ENCODE measurements at regions not wholly inside any gene's neighbourhood (a gene's known extent, or its start where the extent isn't known, plus 50 kb on each side); places are given as distances from the start of the nearest gene placed in this dataset.
A peak's percentile ranks its signal among the peaks of the same experiment; 100 is the strongest.

DNA sequence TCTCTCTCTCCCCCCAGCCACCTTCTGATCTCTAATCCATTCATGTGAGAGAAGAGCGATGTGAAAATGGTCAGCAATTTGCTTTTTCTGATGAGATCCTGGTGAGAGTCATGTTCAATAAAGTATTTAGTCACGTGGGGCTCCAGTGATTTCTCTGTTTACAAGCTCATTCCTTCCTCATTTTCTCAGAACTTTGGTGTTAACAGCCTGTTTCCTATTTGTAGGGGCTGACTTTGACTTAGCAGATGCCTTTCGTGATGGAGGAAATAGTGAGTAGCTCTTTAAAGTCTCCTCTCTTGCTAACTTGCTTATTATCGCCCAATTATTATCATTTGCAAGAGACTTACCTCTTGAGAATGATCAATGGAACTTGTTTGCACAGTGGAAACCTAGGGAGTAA lies 72.6 kb upstream of the CD99 start:
- no CpG with 5 or more reads among the region's 4 CpGs for WGBS (ENCODE audit: insufficient coverage)
- Histone ChIP-seq H3K27me3 (replicated peaks in 2 of 5; ENCODE audit: control insufficient read depth in 4 of 5, insufficient read depth in 5 of 5, low read length in 4 of 5) (no peaks in the 10 kb centered on the region), H3K4me1 (ENCODE audit: control extremely low read depth in 1 of 4, control insufficient read depth in 4 of 4, insufficient read depth in 4 of 4, low read length in 3 of 4) (peaks cover 16 to 38% (median 31%) of the 10 kb centered on the region in 4 experiments), H3K27ac (ENCODE audit: insufficient read depth in 1 of 2, low read depth in 1 of 2, low read length in 2 of 2, poor library complexity in 1 of 2, severe bottlenecking in 2 of 2) (no peak overlapping the region), H3K9me3 (ENCODE audit: control extremely low read depth in 1 of 5, control insufficient read depth in 4 of 5, insufficient read depth in 2 of 5, low read depth in 1 of 5, low read length in 4 of 5) (no peaks in the 10 kb centered on the region), H3K4me3 (ENCODE audit: control insufficient read depth in 1 of 7, extremely low read depth in 1 of 7, insufficient read depth in 4 of 7, low read depth in 2 of 7, low read length in 6 of 7) (no peak overlapping the region), H3K36me3 (ENCODE audit: control insufficient read depth in 4 of 4, insufficient read depth in 4 of 4, low read length in 3 of 4) (peaks cover 21 to 59% (median 39%) of the 10 kb centered on the region in 4 experiments)
- ChIA-PET POLR2A (no interaction called here), CTCF (no interaction called here)
- DNase-seq, result peak in 2 of 3 donors; percentile 67 to 74

DNA sequence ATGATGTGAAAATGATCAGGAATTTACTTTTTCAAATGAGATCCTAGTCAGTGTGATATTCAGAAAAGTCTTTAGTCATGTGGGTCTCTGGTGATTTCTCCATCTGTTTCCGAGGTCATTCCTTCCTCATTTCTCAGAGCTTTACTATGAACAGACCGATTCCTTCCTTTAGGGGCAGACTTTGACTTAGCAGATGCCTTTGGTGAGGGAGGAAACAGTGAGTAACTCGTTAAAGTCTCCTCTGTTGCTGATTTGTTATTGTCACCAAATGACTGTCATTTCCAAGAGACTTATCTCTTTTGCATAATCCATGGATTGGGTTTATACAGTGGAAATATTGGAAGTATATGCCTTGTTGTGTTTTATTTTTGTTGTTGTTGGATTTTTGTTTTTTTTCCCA lies 76.2 kb upstream of the CD99 start:
- Histone ChIP-seq H3K4me3 (ENCODE audit: control insufficient read depth in 1 of 7, extremely low read depth in 1 of 7, insufficient read depth in 4 of 7, low read depth in 2 of 7, low read length in 6 of 7) (peak overlapping the region in 1 of 7 experiments; percentile 43), H3K4me1 (ENCODE audit: control extremely low read depth in 1 of 4, control insufficient read depth in 4 of 4, insufficient read depth in 4 of 4, low read length in 3 of 4) (peaks cover 20 to 70% (median 53%) of the 10 kb centered on the region in 4 experiments), H3K9me3 (ENCODE audit: control extremely low read depth in 1 of 5, control insufficient read depth in 4 of 5, insufficient read depth in 2 of 5, low read depth in 1 of 5, low read length in 4 of 5) (no peaks in the 10 kb centered on the region), H3K36me3 (ENCODE audit: control insufficient read depth in 4 of 4, insufficient read depth in 4 of 4, low read length in 3 of 4) (peaks cover 17 to 59% (median 33%) of the 10 kb centered on the region in 4 experiments), H3K27me3 (replicated peaks in 2 of 5; ENCODE audit: control insufficient read depth in 4 of 5, insufficient read depth in 5 of 5, low read length in 4 of 5) (no peaks in the 10 kb centered on the region), H3K27ac (ENCODE audit: insufficient read depth in 1 of 2, low read depth in 1 of 2, low read length in 2 of 2, poor library complexity in 1 of 2, severe bottlenecking in 2 of 2) (peak overlapping the region; percentile 17 to 44)
- ChIA-PET CTCF (no interaction called here), POLR2A (no interaction called here)
- WGBS (ENCODE audit: insufficient coverage), result 0% methylated on average over 1 of the region's 3 CpGs
- DNase-seq, result peak; percentile 87 to 97 (median 96)

DNA sequence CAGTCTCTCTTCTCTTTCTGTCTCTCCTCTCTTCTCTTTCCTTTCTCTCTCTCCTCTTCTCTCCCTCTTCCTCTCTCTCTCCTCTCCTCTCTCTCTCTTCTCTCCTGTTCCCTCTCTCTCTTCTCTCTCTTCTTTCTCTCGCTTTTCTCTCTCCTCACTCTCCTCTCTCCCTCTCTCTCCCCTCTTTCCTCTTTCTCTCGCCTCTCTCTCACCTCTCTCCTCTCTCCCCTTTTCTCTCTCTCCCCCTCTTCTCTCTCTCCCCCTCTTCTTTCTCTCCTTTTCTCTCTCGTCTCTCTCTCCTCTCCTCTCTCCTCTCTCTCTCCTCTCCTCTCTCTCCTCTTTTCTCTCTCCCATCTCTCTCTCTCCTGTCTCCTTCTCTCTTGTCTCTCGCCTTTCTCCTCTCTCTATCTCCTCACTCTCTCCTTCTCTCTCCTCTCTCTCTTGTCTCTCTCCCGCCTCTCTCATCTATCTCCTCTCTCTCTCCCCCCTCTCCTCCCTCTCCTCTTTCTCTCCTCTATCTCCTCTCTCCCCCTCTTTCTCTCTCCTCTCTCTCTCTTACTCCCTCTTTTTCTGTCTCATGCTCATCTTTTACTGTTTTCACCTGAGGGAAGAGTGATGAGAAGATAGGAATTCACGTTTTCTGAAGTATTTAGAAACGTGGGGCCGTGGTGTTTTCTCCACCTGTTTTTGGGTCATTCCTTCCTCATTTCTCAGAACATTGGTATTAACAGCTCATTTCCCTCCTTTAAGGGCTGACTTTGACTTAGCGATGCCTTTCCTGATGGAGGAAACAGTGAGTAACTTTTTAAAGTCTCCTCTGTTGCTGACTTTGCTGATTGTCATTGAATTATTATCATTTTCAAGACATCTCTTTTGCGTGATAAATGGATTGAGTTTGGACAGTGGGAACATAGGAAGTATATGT lies 80.6 kb upstream of the CD99 start:
- 5% methylated on average over 5 of the region's 10 CpGs for WGBS (ENCODE audit: insufficient coverage)
- Histone ChIP-seq H3K9me3 (ENCODE audit: control extremely low read depth in 1 of 5, control insufficient read depth in 4 of 5, insufficient read depth in 2 of 5, low read depth in 1 of 5, low read length in 4 of 5) (no peaks in the 10 kb centered on the region), H3K27ac (ENCODE audit: insufficient read depth in 1 of 2, low read depth in 1 of 2, low read length in 2 of 2, poor library complexity in 1 of 2, severe bottlenecking in 2 of 2) (peak overlapping the region in 1 of 2 experiments; percentile 80), H3K4me1 (ENCODE audit: control extremely low read depth in 1 of 4, control insufficient read depth in 4 of 4, insufficient read depth in 4 of 4, low read length in 3 of 4) (peaks cover 17 to 54% (median 47%) of the 10 kb centered on the region in 4 experiments), H3K36me3 (ENCODE audit: control insufficient read depth in 4 of 4, insufficient read depth in 4 of 4, low read length in 3 of 4) (peaks cover 0 to 18% (median 10%) of the 10 kb centered on the region in 4 experiments), H3K4me3 (ENCODE audit: control insufficient read depth in 1 of 7, extremely low read depth in 1 of 7, insufficient read depth in 4 of 7, low read depth in 2 of 7, low read length in 6 of 7) (peak overlapping the region in 6 of 7 experiments; percentile 84 to 97 (median 90)), H3K27me3 (replicated peaks in 2 of 5; ENCODE audit: control insufficient read depth in 4 of 5, insufficient read depth in 5 of 5, low read length in 4 of 5) (no peaks in the 10 kb centered on the region)
- CTCF ChIA-PET, result no interaction called here
- POLR2A ChIA-PET, result no interaction called here
- peak; percentile 54 to 72 (median 60) for DNase-seq

DNA sequence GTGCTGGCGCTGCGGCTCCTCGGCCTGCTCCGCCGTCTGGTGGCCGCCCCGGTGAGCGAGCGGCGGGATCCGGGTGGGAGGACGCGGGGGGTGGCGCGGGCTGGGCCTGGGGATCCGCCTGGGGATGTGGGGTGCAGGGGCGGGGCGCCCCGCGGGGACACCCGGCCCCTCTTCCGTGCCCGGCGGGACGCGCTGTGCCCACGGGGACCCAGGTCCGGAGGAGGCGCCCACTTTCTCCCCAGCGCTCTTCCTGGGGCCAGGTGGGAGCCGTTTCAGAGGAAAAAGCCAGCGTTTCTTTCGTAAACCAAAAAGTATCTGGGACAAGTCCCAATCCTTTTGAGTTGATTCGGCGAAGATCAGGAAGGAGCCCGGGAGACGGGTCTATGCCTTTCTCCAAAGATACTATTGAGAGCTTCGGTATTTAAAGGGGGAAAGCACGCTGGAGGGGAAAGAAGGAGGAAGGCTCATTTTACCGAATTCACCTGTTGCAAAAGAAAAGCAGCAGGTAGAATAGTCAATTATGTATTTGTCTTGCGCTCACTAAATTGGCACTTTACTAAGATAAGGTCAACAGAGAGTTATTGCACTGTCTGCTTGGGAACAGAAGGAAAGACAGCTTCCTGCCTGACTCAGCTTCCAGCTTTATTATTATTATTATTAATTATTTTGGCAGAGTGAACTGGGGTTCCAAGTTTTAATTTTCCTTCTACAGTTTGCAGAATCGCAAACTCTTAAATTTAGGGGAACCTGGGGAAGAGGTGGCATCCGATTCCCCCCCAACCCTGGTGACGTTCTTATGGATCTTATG lies 81.5 kb upstream of the CD99 start:
- peaks cover 0 to 17% (median 10%) of the 10 kb centered on the region in 4 experiments for H3K36me3 ChIP-seq (ENCODE audit: control insufficient read depth in 4 of 4, insufficient read depth in 4 of 4, low read length in 3 of 4)
- H3K4me1 ChIP-seq (ENCODE audit: control extremely low read depth in 1 of 4, control insufficient read depth in 4 of 4, insufficient read depth in 4 of 4, low read length in 3 of 4), result peaks cover 10 to 48% (median 39%) of the 10 kb centered on the region in 4 experiments
- DNase-seq, result peak in 1 of 3 donors; percentile 43
- peak overlapping the region; percentile 76 to 97 (median 89) for H3K4me3 ChIP-seq (ENCODE audit: control insufficient read depth in 1 of 7, extremely low read depth in 1 of 7, insufficient read depth in 4 of 7, low read depth in 2 of 7, low read length in 6 of 7)
- CTCF ChIA-PET, result no interaction called here
- H3K27me3 ChIP-seq (replicated peaks in 2 of 5; ENCODE audit: control insufficient read depth in 4 of 5, insufficient read depth in 5 of 5, low read length in 4 of 5), result no peaks in the 10 kb centered on the region
- no peaks in the 10 kb centered on the region for H3K9me3 ChIP-seq (ENCODE audit: control extremely low read depth in 1 of 5, control insufficient read depth in 4 of 5, insufficient read depth in 2 of 5, low read depth in 1 of 5, low read length in 4 of 5)
- peak overlapping the region in 1 of 2 experiments; percentile 80 for H3K27ac ChIP-seq (ENCODE audit: insufficient read depth in 1 of 2, low read depth in 1 of 2, low read length in 2 of 2, poor library complexity in 1 of 2, severe bottlenecking in 2 of 2)
- 0% methylated on average over 31 of the region's 44 CpGs for WGBS (ENCODE audit: insufficient coverage)
- POLR2A ChIA-PET, result no interaction called here

DNA sequence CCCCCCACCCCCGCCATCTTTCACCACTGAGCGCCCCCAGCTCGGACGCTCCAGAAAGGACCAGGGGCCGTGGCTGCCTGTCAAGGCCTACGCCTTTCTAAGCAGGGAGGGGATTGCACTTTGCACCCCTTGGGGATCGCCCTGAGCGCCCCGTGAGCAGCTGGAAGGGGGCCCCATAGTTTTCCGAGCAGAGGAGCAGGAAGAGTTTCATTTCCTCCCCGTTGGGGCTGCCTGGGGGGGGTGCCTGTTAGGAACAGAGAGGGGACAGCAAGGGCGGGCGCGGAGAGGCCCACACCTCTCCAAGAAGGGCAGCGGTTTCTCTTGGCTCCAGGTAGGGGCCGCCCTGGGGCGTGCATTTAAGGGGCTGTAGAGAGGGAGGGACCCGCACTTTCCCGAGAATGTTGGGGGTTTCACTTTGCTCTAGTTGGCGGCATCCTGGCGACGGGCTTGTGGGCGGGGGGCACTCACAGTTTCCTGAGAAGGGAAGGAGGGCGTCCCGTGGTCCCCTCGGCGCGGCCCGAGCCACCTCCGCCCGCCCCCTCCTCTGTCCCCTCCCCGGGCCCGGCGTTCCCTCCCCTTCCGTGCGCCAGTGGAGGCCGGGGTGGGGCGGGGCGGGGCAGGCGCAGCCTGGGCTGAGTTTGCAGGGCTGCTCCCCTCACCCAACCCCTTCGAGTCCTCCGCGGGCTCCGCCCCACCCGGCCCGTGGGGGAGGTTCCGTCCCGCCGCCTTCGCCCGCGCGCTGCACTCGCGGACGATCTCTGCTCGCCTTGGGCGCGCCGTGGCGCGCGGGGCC lies 82.3 kb upstream of the CD99 start:
- H3K36me3 ChIP-seq (ENCODE audit: control insufficient read depth in 4 of 4, insufficient read depth in 4 of 4, low read length in 3 of 4), result peaks cover 0 to 17% (median 10%) of the 10 kb centered on the region in 4 experiments
- H3K27me3 ChIP-seq (replicated peaks in 2 of 5; ENCODE audit: control insufficient read depth in 4 of 5, insufficient read depth in 5 of 5, low read length in 4 of 5), result no peaks in the 10 kb centered on the region
- ChIA-PET CTCF (no interaction called here), POLR2A (no interaction called here)
- peak; percentile 93 to 97 (median 95) for DNase-seq
- no peaks in the 10 kb centered on the region for H3K9me3 ChIP-seq (ENCODE audit: control extremely low read depth in 1 of 5, control insufficient read depth in 4 of 5, insufficient read depth in 2 of 5, low read depth in 1 of 5, low read length in 4 of 5)
- H3K4me1 ChIP-seq (ENCODE audit: control extremely low read depth in 1 of 4, control insufficient read depth in 4 of 4, insufficient read depth in 4 of 4, low read length in 3 of 4), result peaks cover 7 to 40% (median 31%) of the 10 kb centered on the region in 4 experiments
- peak overlapping the region; percentile 76 to 97 (median 89) for H3K4me3 ChIP-seq (ENCODE audit: control insufficient read depth in 1 of 7, extremely low read depth in 1 of 7, insufficient read depth in 4 of 7, low read depth in 2 of 7, low read length in 6 of 7)
- H3K27ac ChIP-seq (ENCODE audit: insufficient read depth in 1 of 2, low read depth in 1 of 2, low read length in 2 of 2, poor library complexity in 1 of 2, severe bottlenecking in 2 of 2), result peak overlapping the region; percentile 54 to 84
- 0% methylated on average over 24 of the region's 63 CpGs for WGBS (ENCODE audit: insufficient coverage)

DNA sequence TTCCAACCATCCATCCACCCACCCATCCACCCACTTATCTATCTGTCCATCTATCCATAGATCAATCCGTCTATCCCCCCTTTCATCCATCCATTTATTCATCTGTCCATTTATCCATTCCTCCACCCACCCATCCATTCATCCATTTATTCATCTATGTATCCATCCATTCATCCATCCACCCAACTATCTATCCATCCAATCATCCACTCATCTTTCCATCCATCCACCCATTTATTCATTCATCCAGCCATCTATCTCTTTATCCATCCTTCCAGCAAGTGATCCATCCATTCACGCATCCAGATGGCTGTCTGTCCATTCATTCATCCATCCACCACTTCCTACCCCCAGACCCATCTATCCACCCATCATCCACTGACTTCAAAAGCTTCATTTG lies 84.0 kb upstream of the CD99 start:
- Histone ChIP-seq H3K27me3 (replicated peaks in 2 of 5; ENCODE audit: control insufficient read depth in 4 of 5, insufficient read depth in 5 of 5, low read length in 4 of 5) (no peaks in the 10 kb centered on the region), H3K36me3 (ENCODE audit: control insufficient read depth in 4 of 4, insufficient read depth in 4 of 4, low read length in 3 of 4) (peaks cover 2 to 15% (median 6%) of the 10 kb centered on the region in 4 experiments), H3K4me1 (ENCODE audit: control extremely low read depth in 1 of 4, control insufficient read depth in 4 of 4, insufficient read depth in 4 of 4, low read length in 3 of 4) (peaks cover 7 to 29% (median 25%) of the 10 kb centered on the region in 4 experiments), H3K27ac (ENCODE audit: insufficient read depth in 1 of 2, low read depth in 1 of 2, low read length in 2 of 2, poor library complexity in 1 of 2, severe bottlenecking in 2 of 2) (no peak overlapping the region), H3K4me3 (ENCODE audit: control insufficient read depth in 1 of 7, extremely low read depth in 1 of 7, insufficient read depth in 4 of 7, low read depth in 2 of 7, low read length in 6 of 7) (no peak overlapping the region), H3K9me3 (ENCODE audit: control extremely low read depth in 1 of 5, control insufficient read depth in 4 of 5, insufficient read depth in 2 of 5, low read depth in 1 of 5, low read length in 4 of 5) (no peaks in the 10 kb centered on the region)
- WGBS (ENCODE audit: insufficient coverage), result 97% methylated on average over 2 of the region's 2 CpGs
- POLR2A ChIA-PET, result no interaction called here
- CTCF ChIA-PET, result no interaction called here
- no peak for DNase-seq
